GM21515 (cell line): ENCODE measurements at regions not wholly inside any gene's neighbourhood (a gene's known extent, or its start where the extent isn't known, plus 50 kb on each side); places are given as distances from the start of the nearest gene placed in this dataset.
"Not testable (repeated sequence)": the region's sequence is repeated elsewhere in the genome, so short reads cannot be mapped to it uniquely, and the experiment has no call there.

ENCODE experiments used
- ATAC-seq: cut with Tn5 transposase; IDR thresholded peaks from one replicate; pipeline ENCODE4 v1.9.1; 2021; ENCODE audit not compliant: unreplicated experiment

DNA sequence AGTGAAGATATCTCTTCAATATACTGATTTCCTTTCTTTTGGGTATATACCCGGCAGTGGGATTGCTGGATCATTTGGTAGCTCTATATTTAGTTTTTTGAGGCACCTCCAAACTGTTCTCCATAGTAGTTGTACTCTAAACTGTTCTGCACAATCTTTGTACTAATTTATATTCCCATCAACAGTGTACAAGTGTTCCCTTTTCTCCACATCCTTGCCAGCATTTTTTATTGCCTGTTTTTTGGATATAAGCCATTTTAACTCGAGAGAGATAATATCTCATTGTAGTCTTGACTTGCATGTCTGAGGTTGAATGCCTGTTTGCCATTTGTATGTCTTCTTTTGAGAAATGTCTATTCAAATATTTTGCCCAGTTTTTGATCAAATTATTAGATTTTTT, 1859.4 kb upstream of the C9orf72 start:
- ATAC-seq = not testable (repeated sequence)

DNA sequence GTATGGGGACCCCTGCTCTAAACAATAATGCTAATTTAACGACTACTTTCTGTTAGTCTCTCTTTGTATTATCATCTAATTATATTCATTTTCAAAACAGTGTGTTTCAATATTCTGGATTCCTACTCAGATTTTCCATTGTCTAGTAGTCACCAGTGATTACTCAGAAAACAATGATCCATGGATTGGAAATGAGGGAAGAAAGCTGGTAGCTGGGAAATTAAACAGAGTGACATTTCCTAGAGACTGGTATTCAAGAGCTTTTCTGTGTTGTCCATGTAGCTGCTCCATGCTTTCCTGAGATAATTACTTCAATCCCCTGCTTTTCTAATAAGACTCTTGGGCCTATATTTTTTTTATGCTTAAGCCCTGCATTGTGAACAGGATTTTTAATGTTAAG, 1862.1 kb upstream of the C9orf72 start:
- no peak for ATAC-seq

- no peak for ATAC-seq
Observed at GRCh38 chr9:29437526-29437925, 1864.2 kb upstream of the C9orf72 start.

DNA sequence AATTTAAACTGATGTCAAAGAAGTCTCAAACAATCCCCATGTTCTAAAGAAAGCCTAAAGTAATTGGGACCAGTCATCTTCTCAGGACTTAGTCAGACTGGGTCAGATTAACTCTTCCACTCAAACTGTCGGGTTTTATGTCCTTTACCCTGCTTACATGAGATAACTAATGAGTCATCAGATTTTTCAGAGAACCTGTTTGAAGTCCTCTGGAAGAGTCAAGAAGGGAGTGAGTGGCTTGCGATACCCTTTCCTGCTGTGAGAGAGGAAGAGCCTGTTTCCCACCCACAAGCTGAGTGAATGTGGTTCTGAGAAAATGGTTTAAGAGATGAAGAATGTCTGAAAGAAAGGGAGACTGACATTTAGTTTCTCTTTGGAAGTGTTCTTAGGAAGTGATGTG, 1866.7 kb upstream of the C9orf72 start:
- no peak for ATAC-seq

- no peak for ATAC-seq
Observed at GRCh38 chr9:29440449-29440848, 1867.2 kb upstream of the C9orf72 start.

DNA sequence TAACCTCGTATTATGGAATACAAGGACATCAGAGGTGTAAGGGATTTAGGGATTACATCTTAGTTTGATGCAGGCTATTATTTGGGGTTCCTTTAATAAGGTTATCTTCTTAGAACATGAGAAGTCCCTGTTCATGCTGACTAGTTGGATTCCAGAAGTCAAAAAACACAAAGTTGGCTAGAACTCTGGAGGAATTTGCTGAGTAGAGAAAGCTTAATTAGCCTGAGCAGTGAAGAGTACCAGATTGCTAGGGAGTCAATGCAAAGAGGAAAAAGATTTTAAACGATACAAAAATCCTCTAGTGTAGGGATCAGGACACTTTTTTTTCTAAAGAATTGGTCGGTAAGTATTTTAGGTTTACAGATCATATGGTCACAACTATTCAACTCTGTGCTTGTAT, 1872.5 kb upstream of the C9orf72 start:
- ATAC-seq = no peak

GRCh38 chr9:29449306-29449705, 1876.0 kb upstream of the C9orf72 start:
- ATAC-seq = no peak

DNA sequence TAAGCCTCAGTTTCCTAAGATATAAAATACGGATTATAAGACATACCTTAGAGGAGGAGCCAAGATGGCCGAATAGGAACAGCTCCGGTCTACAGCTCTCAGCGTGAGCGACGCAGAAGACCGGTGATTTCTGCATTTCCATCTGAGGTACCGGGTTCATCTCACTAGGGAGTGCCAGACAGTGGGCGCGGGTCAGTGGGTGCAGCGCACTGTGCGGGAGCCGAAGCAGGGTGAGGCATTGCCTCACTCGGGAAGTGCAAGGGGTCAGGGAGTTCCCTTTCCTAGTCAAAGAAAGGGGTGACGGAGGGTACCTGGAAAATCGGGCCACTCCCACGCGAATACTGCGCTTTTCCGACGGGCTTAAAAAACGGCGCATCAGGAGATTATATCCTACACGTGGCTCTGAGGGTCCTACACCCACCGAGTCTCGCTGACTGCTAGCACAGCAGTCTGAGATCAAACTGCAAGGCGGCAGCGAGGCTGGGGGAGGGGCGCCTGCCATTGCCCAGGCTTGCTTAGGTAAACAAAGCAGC, 1877.1 kb upstream of the C9orf72 start:
- not testable (repeated sequence) for ATAC-seq

- no peak for ATAC-seq
Observed at GRCh38 chr9:29456940-29457339, 1883.7 kb upstream of the C9orf72 start.

GRCh38 chr9:29475471-29475870, 1902.2 kb upstream of the C9orf72 start:
- no peak for ATAC-seq

- no peak for ATAC-seq
Observed at GRCh38 chr9:29511680-29512079, 1938.4 kb upstream of the C9orf72 start.

GRCh38 chr9:29514336-29514735, 1941.1 kb upstream of the C9orf72 start:
- ATAC-seq = no peak

DNA sequence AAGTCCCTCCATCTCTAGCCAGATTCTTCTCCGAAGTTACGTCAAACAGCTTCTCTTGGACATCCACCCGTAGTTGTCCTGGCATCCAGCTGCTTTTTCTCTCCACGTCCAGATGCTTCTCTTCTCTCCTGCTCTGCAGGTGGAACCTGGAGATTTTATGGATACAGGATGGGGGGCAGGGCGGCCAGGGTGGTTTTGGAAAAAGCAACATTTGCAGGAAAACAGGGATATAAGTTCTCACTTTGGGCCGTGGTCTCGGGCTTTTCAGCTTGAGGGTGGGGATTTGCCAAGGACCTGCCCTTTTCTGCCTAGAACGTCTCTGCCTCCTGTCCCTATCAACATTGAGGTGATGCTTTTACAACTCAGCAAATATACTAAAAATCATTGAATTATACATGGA, 1941.6 kb upstream of the C9orf72 start:
- no peak for ATAC-seq

- no peak for ATAC-seq
Observed at GRCh38 chr9:29548436-29548835, 1975.2 kb upstream of the C9orf72 start.

DNA sequence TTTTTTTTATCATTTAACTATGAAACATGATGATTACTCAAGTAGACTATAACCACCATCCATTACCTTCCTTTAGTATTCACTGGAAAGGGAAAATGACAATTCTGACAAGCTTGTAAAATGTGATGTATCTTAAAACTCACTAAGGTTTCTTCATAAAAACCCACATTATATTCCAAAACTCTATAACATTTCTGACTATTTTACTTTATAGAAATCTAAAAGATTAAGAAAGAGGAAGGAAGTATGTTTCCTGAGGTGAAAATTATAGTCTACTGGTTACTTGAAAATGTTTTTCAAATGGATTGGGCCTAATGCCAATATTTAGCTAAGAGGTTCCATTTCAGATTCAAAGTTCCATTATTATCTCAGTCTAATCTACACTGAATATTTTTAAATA, 1982.2 kb upstream of the C9orf72 start:
- no peak for ATAC-seq

DNA sequence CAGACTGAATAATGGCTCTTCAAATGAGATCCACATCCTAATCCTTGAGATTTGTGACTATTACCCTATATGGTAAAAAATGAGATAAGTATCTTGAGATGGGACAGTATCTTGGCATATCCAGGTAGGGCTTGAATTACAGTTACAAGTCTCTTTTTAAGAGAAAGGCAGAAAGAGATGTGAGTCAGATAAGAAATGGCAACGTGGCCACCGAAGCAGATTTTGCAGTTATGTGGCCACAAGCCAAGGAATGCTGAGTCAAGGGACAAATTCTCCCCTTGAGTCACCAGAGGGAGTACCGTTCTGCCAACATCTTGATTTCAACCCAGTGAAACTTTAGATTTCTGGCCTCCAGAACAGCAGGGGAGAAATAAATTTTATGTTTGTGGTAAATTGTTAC, 1983.0 kb upstream of the C9orf72 start:
- no peak for ATAC-seq

- ATAC-seq = no peak
Observed at GRCh38 chr9:29556746-29557145, 1983.5 kb upstream of the C9orf72 start.

DNA sequence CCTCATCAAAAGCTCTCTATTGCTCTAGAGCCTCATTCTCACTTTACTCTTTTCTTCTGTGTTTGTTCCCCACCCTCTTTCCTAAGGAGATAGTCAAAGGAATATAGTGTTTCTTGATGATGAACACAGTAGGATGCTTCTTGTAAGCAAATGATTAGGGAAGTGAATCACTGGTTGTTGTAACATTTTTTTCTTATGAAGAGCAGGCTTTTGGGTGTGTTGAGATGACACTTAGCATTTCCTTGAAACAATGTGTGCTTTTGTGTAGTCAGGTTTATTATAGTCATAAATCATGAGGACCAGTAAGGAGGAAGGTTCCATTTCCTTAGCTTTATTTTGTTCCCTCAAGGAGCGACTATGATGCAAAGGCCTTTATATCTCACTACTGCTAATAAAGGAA, 1991.3 kb upstream of the C9orf72 start:
- no peak for ATAC-seq

- ATAC-seq = no peak
Observed at GRCh38 chr9:29575219-29575618, 2001.9 kb upstream of the C9orf72 start.

DNA sequence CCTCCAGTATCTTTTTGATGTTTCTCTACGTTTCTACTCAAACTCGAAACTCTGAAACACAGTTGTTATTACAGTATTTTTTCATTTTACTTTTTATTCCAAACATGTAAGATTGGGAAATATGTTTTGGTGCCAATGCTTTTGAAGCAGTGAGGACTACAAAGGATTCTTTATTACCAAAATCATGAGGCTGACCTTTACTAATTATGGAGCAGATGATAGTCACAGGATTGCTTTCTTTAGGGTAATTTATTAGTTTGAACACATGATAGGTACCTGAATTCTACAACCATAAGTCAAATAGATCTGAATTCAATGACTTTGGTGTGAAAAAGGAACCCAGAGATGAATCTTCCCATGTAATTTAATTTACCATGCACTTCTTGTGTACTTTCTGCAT, 2015.1 kb upstream of the C9orf72 start:
- no peak for ATAC-seq

- no peak for ATAC-seq
Observed at GRCh38 chr9:29609282-29609681, 2036.0 kb upstream of the C9orf72 start.

GRCh38 chr9:29613773-29614172, 2040.5 kb upstream of the C9orf72 start:
- ATAC-seq = no peak

DNA sequence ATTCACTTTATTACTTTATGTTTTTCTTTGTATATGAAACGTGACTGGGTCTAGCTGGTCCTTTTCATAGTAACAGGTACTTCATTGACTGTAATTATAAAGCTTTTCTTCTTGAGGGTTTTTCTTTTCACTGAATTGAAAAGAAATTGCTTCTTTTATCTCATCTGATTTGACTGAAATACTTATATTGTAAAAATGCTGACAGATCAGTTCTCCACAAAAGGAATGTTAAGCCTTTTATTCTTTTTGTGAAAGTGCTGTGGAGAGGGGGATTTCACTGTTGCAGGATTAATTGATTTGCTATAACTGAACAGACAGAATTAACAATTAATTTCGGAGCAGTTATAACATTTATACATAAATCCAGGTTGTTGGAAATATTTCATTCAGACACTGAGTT, 2043.6 kb upstream of the C9orf72 start:
- ATAC-seq = no peak

GRCh38 chr9:29625292-29625731, 2052.0 kb upstream of the C9orf72 start:
- ATAC-seq = no peak
